ENCODE measurements at regions not wholly inside any gene's neighbourhood (a gene's known extent, or its start where the extent isn't known, plus 50 kb on each side); places are given as distances from the start of the nearest gene placed in this dataset.

DNA sequence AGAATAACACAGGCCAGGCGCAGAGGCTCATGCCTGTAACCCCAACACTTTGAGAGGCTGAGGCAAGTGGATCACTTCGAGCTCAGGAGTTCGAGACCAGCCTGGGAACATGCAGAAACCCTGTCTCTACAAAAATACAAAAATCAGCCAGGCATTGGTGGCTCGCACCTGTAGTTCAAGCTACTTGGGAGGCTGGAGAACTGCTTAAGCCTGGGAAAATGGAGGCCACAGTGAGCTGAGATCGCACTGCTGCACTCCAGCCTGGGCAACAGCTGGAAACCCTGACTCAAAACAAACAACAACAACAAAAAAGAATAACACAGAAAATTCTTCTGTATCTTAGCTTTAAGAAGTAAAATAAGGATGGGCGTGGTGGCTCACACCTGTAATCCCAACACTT is 440.3 kb downstream of the LRATD1 start:
- no peaks in the 10 kb centered on the region for H3K27me3 ChIP-seq (ENCODE audit: control insufficient read depth in 4 of 4, insufficient read depth in 4 of 4, low read length in 3 of 4)
- DNase-seq (ENCODE audit: low spot score) = no peak
- TF ChIP-seq, protein P1, sequence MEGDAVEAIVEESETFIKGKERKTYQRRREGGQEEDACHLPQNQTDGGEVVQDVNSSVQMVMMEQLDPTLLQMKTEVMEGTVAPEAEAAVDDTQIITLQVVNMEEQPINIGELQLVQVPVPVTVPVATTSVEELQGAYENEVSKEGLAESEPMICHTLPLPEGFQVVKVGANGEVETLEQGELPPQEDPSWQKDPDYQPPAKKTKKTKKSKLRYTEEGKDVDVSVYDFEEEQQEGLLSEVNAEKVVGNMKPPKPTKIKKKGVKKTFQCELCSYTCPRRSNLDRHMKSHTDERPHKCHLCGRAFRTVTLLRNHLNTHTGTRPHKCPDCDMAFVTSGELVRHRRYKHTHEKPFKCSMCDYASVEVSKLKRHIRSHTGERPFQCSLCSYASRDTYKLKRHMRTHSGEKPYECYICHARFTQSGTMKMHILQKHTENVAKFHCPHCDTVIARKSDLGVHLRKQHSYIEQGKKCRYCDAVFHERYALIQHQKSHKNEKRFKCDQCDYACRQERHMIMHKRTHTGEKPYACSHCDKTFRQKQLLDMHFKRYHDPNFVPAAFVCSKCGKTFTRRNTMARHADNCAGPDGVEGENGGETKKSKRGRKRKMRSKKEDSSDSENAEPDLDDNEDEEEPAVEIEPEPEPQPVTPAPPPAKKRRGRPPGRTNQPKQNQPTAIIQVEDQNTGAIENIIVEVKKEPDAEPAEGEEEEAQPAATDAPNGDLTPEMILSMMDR (IDR thresholded peaks at IDR 0.05; ENCODE audit: low read depth, low read length, missing input control) = no peak
- no peak for TF ChIP-seq MAX (IDR thresholded peaks at IDR 0.05)
- no peak for TF ChIP-seq GABPA (IDR thresholded peaks at IDR 0.05 in 1 of 2, conservative IDR thresholded peaks at IDR 0.05 in 1 of 2)
- no peak for TF ChIP-seq HNF4A (conservative IDR thresholded peaks at IDR 0.05)
- no peak for TF ChIP-seq NR2F2 (IDR thresholded peaks at IDR 0.05)
- TF ChIP-seq ZBTB33 (IDR thresholded peaks at IDR 0.05) = no peak
- TF ChIP-seq RXRA (IDR thresholded peaks at IDR 0.05) = no peak
- no peak for TF ChIP-seq ATF3 (IDR thresholded peaks at IDR 0.05)
- TF ChIP-seq, protein P2, sequence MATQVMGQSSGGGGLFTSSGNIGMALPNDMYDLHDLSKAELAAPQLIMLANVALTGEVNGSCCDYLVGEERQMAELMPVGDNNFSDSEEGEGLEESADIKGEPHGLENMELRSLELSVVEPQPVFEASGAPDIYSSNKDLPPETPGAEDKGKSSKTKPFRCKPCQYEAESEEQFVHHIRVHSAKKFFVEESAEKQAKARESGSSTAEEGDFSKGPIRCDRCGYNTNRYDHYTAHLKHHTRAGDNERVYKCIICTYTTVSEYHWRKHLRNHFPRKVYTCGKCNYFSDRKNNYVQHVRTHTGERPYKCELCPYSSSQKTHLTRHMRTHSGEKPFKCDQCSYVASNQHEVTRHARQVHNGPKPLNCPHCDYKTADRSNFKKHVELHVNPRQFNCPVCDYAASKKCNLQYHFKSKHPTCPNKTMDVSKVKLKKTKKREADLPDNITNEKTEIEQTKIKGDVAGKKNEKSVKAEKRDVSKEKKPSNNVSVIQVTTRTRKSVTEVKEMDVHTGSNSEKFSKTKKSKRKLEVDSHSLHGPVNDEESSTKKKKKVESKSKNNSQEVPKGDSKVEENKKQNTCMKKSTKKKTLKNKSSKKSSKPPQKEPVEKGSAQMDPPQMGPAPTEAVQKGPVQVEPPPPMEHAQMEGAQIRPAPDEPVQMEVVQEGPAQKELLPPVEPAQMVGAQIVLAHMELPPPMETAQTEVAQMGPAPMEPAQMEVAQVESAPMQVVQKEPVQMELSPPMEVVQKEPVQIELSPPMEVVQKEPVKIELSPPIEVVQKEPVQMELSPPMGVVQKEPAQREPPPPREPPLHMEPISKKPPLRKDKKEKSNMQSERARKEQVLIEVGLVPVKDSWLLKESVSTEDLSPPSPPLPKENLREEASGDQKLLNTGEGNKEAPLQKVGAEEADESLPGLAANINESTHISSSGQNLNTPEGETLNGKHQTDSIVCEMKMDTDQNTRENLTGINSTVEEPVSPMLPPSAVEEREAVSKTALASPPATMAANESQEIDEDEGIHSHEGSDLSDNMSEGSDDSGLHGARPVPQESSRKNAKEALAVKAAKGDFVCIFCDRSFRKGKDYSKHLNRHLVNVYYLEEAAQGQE (IDR thresholded peaks at IDR 0.05) = no peak
- TF ChIP-seq EGR1 (IDR thresholded peaks at IDR 0.05; ENCODE audit: low read depth in 2 of 2) = no peak
- TF ChIP-seq FOXA2 (IDR thresholded peaks at IDR 0.05) = no peak
- no peak for TF ChIP-seq YY1 (IDR thresholded peaks at IDR 0.05)
- no peak for TF ChIP-seq RAD21 (IDR thresholded peaks at IDR 0.05)
- no peak for TF ChIP-seq JUND (IDR thresholded peaks at IDR 0.05)
- no peak for TF ChIP-seq SP1 (IDR thresholded peaks at IDR 0.05)
- no peak for TF ChIP-seq FOXA1 (IDR thresholded peaks at IDR 0.05)
- no peak for TF ChIP-seq TAF1 (conservative IDR thresholded peaks at IDR 0.05)
- no peaks in the 10 kb centered on the region for H3K4me1 ChIP-seq (ENCODE audit: control insufficient read depth in 4 of 4, insufficient read depth in 4 of 4, low read length in 3 of 4)
- peaks cover 0 to 2% (median 0%) of the 10 kb centered on the region in 4 donors for H3K9me3 ChIP-seq (ENCODE audit: control insufficient read depth in 4 of 4, low read length in 3 of 4)
- 85% methylated on average over 6 of the region's 6 CpGs for whole genome bisulfite sequencing
- H3K9ac ChIP-seq (ENCODE audit: low read depth in 1 of 2, low read length in 2 of 2) = no peak overlapping the region
- H3K27ac ChIP-seq (ENCODE audit: low read depth in 1 of 2, low read length in 2 of 2) = no peak overlapping the region
- no peak overlapping the region for H3K4me3 ChIP-seq (ENCODE audit: low read depth in 1 of 3, low read length in 3 of 3)
- no peaks in the 10 kb centered on the region for H3K36me3 ChIP-seq (ENCODE audit: control insufficient read depth in 4 of 4, insufficient read depth in 3 of 4, low read depth in 1 of 4, low read length in 3 of 4)

DNA sequence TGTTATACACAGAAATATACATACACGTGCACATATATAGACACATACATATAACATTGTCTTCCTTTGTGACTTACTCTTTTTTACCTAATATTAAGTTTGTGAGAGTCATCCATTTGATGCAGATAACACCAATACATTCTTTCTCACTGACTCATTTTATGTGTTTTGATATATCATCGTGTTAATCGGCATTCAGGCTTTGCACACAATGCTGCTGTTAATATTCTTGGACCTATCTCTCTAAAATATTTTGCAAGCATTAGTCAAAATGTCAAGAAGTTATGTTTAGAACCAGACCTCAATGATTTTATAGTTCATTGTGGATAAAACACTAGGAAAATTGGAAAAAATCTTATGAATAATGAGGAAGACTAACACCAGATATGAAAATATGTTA is 441.1 kb downstream of the LRATD1 start:
- H3K4me1 ChIP-seq (ENCODE audit: control insufficient read depth in 4 of 4, insufficient read depth in 4 of 4, low read length in 3 of 4) = no peaks in the 10 kb centered on the region
- no peaks in the 10 kb centered on the region for H3K27me3 ChIP-seq (ENCODE audit: control insufficient read depth in 4 of 4, insufficient read depth in 4 of 4, low read length in 3 of 4)
- 88% methylated on average over 3 of the region's 3 CpGs for WGBS
- no peak overlapping the region for H3K9ac ChIP-seq (ENCODE audit: low read depth in 1 of 2, low read length in 2 of 2)
- no peaks in the 10 kb centered on the region for H3K36me3 ChIP-seq (ENCODE audit: control insufficient read depth in 4 of 4, insufficient read depth in 3 of 4, low read depth in 1 of 4, low read length in 3 of 4)
- peaks cover 0 to 2% (median 0%) of the 10 kb centered on the region in 4 donors for H3K9me3 ChIP-seq (ENCODE audit: control insufficient read depth in 4 of 4, low read length in 3 of 4)
- H3K4me3 ChIP-seq (ENCODE audit: low read depth in 1 of 3, low read length in 3 of 3) = no peak overlapping the region
- DNase-seq (ENCODE audit: low spot score) = no peak
- no peak overlapping the region for H3K27ac ChIP-seq (ENCODE audit: low read depth in 1 of 2, low read length in 2 of 2)
- TF ChIP-seq MAX (IDR thresholded peaks at IDR 0.05) (no peak), RAD21 (IDR thresholded peaks at IDR 0.05) (no peak), YY1 (IDR thresholded peaks at IDR 0.05) (no peak), NR2F2 (IDR thresholded peaks at IDR 0.05) (no peak), EGR1 (IDR thresholded peaks at IDR 0.05; ENCODE audit: low read depth in 2 of 2) (no peak), FOXA1 (IDR thresholded peaks at IDR 0.05) (no peak), FOXA2 (IDR thresholded peaks at IDR 0.05) (no peak), RXRA (IDR thresholded peaks at IDR 0.05) (no peak)
- TF ChIP-seq, protein P1 (IDR thresholded peaks at IDR 0.05; ENCODE audit: low read depth, low read length, missing input control) = no peak
- TF ChIP-seq, protein P2 (IDR thresholded peaks at IDR 0.05) = no peak

Data from liver (tissue), 8 donors.